Activated naive CD8-positive, alpha-beta T cell treated with anti-CD3 and anti-CD28 coated beads for 36 hours (primary cell): ENCODE measurements at regions not wholly inside any gene's neighbourhood (a gene's known extent, or its start where the extent isn't known, plus 50 kb on each side); places are given as distances from the start of the nearest gene placed in this dataset.

Experiments used
- DNase-seq: peaks from one replicate; pipeline ENCODE4 v3.0.0; 2021
- H3K27ac Mint-ChIP-seq: one replicate; pipeline ENCODE4 v1.8.0; 2022; ENCODE audit warnings: mild to moderate bottlenecking, moderate library complexity, mixed read lengths
- H3K27me3 Mint-ChIP-seq: one replicate; pipeline ENCODE4 v1.8.0; 2022; ENCODE audit warnings: mild to moderate bottlenecking, mixed read lengths
- H3K36me3 Mint-ChIP-seq: one replicate; pipeline ENCODE4 v1.8.0; 2021; ENCODE audit warnings: mild to moderate bottlenecking, mixed read lengths
- H3K4me1 Mint-ChIP-seq: one replicate; pipeline ENCODE4 v1.8.0; 2021; ENCODE audit warnings: mixed read lengths
- H3K4me3 Mint-ChIP-seq: one replicate; pipeline ENCODE4 v1.8.0; 2022; ENCODE audit warnings: mild to moderate bottlenecking, moderate library complexity, mixed read lengths
- H3K9me3 Mint-ChIP-seq: one replicate; pipeline ENCODE4 v1.8.0; 2022; ENCODE audit warnings: mixed read lengths

DNA sequence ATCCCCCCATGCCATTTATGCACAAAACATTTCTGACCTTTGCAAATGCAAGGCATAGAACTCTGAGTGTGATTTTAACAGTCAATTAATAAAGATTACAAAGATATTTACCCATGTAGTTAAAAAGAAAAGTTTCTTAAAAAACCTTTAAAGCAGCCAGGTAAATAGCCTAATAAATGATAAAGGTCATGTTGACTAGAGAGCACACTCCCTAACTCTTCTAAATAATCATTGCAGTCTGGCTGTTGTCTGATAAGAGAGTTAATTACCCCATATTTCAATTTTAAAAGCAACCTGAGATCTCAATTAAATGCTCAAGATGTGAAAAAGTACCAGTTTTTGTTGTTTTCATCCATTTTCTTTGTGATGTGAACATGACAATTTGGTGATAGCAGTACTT lies 291.5 kb upstream of the SMIM31 start:
- Mint-ChIP-seq H3K4me1 (no peaks in the 10 kb centered on the region), H3K36me3 (no peaks in the 10 kb centered on the region), H3K4me3 (no peak overlapping the region), H3K9me3 (peaks cover 2% of the 10 kb centered on the region), H3K27me3 (no peaks in the 10 kb centered on the region), H3K27ac (no peak overlapping the region)
- DNase-seq, result no peak

DNA sequence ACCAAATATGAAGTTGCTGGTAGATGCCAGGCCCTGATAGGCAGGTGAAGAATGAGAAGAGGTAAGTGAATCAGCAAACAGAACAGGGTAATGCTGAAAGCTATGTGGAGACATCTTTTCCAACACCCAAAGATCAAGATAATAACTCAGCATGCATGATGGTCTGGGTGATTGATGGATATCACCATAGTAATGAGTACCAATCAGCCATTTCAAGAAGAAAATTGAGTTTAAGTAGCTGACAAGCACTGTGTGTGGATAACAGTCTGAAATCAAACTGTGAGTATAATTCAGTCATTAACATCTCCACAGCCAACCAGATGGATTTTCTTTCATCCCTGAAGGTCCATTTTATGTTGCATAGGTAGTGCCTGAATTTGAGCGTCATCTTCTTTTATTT lies 289.6 kb upstream of the SMIM31 start:
- Mint-ChIP-seq H3K4me3 (no peak overlapping the region), H3K36me3 (no peaks in the 10 kb centered on the region), H3K27ac (no peak overlapping the region), H3K27me3 (no peaks in the 10 kb centered on the region), H3K9me3 (no peaks in the 10 kb centered on the region), H3K4me1 (no peaks in the 10 kb centered on the region)
- DNase-seq, result no peak

DNA sequence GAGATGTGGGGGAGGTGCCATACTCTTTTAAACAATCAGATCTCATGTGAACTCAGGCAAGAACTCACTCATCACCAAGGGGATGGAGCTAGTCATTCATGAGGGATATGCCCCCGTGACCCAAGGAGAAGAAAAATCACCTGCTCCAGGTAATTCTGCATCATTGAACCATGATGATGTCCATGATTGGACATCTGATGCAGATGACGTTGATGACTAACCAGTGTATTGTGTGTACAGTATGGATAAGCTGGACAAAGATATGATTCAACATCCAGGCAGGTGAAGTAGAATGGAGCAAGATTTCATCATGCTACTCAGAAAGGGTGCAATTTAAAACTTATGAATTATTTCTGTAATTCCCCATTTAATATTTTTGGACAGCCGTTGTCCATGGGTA lies 286.4 kb upstream of the SMIM31 start:
- H3K27ac Mint-ChIP-seq, result no peak overlapping the region

DNA sequence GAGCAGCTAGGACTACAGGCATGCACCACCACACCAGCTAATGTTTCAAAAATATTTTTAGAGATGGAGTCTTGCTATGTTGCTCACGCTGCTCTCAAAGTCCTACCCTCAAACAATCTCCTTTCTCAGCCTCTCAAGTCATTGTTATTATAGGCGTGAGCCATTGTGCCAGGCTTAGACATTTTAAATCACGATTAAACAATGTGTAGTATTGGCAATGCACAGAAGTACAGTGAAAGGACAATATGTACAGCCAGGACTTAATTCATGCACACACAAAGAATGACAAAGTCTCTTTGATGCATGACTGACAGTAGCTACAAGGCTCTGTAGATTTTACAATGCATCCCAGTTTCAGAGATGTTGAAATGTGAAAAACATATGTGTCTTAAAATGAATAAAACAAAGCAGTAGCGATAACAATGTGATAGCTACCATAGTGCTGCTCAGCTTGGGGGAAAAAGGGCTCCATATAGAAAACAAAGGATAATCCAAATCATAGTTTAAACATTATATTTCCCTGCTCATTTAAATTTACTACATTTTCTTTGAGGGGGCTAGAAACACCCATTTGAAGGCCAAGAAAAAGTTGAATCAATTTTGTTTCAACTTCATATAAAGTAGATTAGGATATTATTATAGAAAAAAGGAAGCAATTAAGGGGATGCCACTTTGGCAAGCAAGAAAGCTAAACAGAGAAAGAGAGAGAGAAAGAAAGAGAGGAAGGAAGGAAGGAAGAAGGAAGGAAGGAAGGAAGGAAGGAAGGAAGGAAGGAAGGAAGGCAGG lies 272.4 kb upstream of the SMIM31 start:
- DNase-seq, result no peak
- H3K36me3 Mint-ChIP-seq, result no peaks in the 10 kb centered on the region
- no peak overlapping the region for H3K4me3 Mint-ChIP-seq
- H3K4me1 Mint-ChIP-seq, result no peaks in the 10 kb centered on the region
- H3K27ac Mint-ChIP-seq, result no peak overlapping the region
- no peaks in the 10 kb centered on the region for H3K27me3 Mint-ChIP-seq
- no peaks in the 10 kb centered on the region for H3K9me3 Mint-ChIP-seq

More for the DNA sequence above, 286.4 kb upstream of the SMIM31 start:
- DNase-seq, result no peak
- Mint-ChIP-seq H3K27me3 (no peaks in the 10 kb centered on the region), H3K36me3 (no peaks in the 10 kb centered on the region), H3K4me3 (no peak overlapping the region), H3K9me3 (no peaks in the 10 kb centered on the region), H3K4me1 (no peaks in the 10 kb centered on the region)

- H3K4me3 Mint-ChIP-seq, result no peak overlapping the region
- H3K27ac Mint-ChIP-seq, result no peak overlapping the region
- no peak for DNase-seq
- H3K27me3 Mint-ChIP-seq, result no peaks in the 10 kb centered on the region
- no peaks in the 10 kb centered on the region for H3K9me3 Mint-ChIP-seq
- H3K36me3 Mint-ChIP-seq, result no peaks in the 10 kb centered on the region
- H3K4me1 Mint-ChIP-seq, result no peaks in the 10 kb centered on the region
These were observed 271.9 kb upstream of the SMIM31 start for GRCh38 chr4:164482092-164482404.

- no peak overlapping the region for H3K27ac Mint-ChIP-seq
These were observed 271.2 kb upstream of the SMIM31 start for GRCh38 chr4:164482758-164483157.

DNA sequence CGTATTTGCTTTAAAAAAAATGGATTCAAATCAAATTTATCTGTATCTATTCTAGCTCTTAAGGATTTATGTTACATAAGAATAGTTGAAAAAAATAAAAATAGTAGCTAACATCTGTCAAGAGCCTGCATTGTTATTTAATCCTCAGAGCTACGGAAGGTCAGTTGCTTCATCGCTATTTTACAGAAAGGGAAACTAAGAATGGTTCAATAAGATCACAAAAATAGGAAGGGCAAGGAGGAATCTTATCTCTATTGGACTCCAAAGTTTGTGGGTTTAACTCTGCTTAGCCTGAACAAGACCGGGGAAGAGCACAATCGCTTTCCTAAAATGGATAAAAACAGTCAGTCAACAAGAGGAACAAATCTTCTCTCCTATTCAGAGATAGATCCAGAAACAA lies 270.2 kb upstream of the SMIM31 start:
- no peak overlapping the region for H3K27ac Mint-ChIP-seq
- no peak overlapping the region for H3K4me3 Mint-ChIP-seq
- no peak for DNase-seq
- H3K9me3 Mint-ChIP-seq, result no peaks in the 10 kb centered on the region
- H3K4me1 Mint-ChIP-seq, result no peaks in the 10 kb centered on the region
- no peaks in the 10 kb centered on the region for H3K27me3 Mint-ChIP-seq
- no peaks in the 10 kb centered on the region for H3K36me3 Mint-ChIP-seq

More at GRCh38 chr4:164482758-164483157, 271.2 kb upstream of the SMIM31 start:
- Mint-ChIP-seq H3K36me3 (no peaks in the 10 kb centered on the region), H3K4me1 (no peaks in the 10 kb centered on the region), H3K4me3 (no peak overlapping the region), H3K9me3 (no peaks in the 10 kb centered on the region), H3K27me3 (no peaks in the 10 kb centered on the region)
- no peak for DNase-seq

DNA sequence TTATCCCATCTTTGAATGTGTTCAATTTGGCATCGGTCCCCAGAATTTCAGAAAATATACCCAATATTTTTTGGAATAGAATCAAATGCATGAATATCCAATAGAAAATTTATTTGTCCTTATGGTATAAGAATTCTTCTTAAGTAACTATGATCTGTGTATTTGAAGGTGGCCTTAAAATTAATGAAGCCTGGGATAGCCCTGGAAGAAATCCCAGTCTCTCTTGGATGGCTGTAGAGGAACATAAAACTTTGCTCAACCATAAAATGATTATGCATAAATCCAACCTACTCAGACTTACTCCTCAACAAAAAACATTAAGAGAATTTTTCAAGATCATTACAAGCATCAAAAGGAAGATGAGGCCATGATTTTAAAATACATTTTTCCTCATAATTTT lies 269.4 kb upstream of the SMIM31 start:
- no peaks in the 10 kb centered on the region for H3K4me1 Mint-ChIP-seq
- no peaks in the 10 kb centered on the region for H3K9me3 Mint-ChIP-seq
- no peaks in the 10 kb centered on the region for H3K27me3 Mint-ChIP-seq
- no peak for DNase-seq
- no peak overlapping the region for H3K27ac Mint-ChIP-seq
- H3K4me3 Mint-ChIP-seq, result no peak overlapping the region
- no peaks in the 10 kb centered on the region for H3K36me3 Mint-ChIP-seq

DNA sequence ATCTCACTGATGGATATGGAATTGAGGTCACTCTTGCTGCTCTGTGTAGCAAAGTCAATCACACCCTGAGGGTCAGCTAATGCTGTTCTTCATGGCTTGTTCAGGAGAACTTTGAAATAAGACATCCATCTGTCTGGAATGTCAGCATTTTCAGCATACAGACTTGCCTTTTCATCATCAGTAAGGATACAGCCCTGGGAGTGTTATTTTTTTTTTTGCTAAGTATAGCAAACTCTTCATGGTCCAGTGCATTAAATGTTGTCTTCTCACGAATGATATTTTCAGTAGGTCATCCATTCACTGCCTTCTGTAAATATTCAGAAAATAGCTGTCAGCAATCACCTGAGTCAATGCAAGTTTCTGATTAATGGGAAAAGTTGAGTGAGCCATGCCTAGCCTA lies 268.8 kb upstream of the SMIM31 start:
- no peaks in the 10 kb centered on the region for H3K27me3 Mint-ChIP-seq
- H3K9me3 Mint-ChIP-seq, result no peaks in the 10 kb centered on the region
- no peaks in the 10 kb centered on the region for H3K4me1 Mint-ChIP-seq
- H3K36me3 Mint-ChIP-seq, result no peaks in the 10 kb centered on the region
- no peak for DNase-seq
- no peak overlapping the region for H3K27ac Mint-ChIP-seq
- no peak overlapping the region for H3K4me3 Mint-ChIP-seq

- H3K27ac Mint-ChIP-seq, result no peak overlapping the region
- no peaks in the 10 kb centered on the region for H3K27me3 Mint-ChIP-seq
- H3K4me1 Mint-ChIP-seq, result no peaks in the 10 kb centered on the region
- H3K4me3 Mint-ChIP-seq, result no peak overlapping the region
- H3K9me3 Mint-ChIP-seq, result no peaks in the 10 kb centered on the region
- DNase-seq, result no peak
- no peaks in the 10 kb centered on the region for H3K36me3 Mint-ChIP-seq
These were observed 265.8 kb upstream of the SMIM31 start for GRCh38 chr4:164488114-164488513.

- no peaks in the 10 kb centered on the region for H3K36me3 Mint-ChIP-seq
- no peaks in the 10 kb centered on the region for H3K27me3 Mint-ChIP-seq
- H3K27ac Mint-ChIP-seq, result no peak overlapping the region
- no peak for DNase-seq
- H3K4me3 Mint-ChIP-seq, result no peak overlapping the region
- no peaks in the 10 kb centered on the region for H3K4me1 Mint-ChIP-seq
- peaks cover 5% of the 10 kb centered on the region for H3K9me3 Mint-ChIP-seq
These were observed 252.9 kb upstream of the SMIM31 start for GRCh38 chr4:164501074-164501473.

GRCh38 chr4:164503874-164504273 lies 250.1 kb upstream of the SMIM31 start:
- H3K4me1 Mint-ChIP-seq, result no peaks in the 10 kb centered on the region
- no peaks in the 10 kb centered on the region for H3K27me3 Mint-ChIP-seq
- H3K27ac Mint-ChIP-seq, result no peak overlapping the region
- H3K9me3 Mint-ChIP-seq, result peaks cover 5% of the 10 kb centered on the region
- no peak overlapping the region for H3K4me3 Mint-ChIP-seq
- H3K36me3 Mint-ChIP-seq, result no peaks in the 10 kb centered on the region
- DNase-seq, result no peak

GRCh38 chr4:164508097-164508496 lies 245.8 kb upstream of the SMIM31 start:
- H3K27ac Mint-ChIP-seq, result no peak overlapping the region
- H3K4me1 Mint-ChIP-seq, result no peaks in the 10 kb centered on the region
- no peaks in the 10 kb centered on the region for H3K36me3 Mint-ChIP-seq
- H3K27me3 Mint-ChIP-seq, result no peaks in the 10 kb centered on the region
- no peak overlapping the region for H3K4me3 Mint-ChIP-seq
- no peak for DNase-seq
- peaks cover 4% of the 10 kb centered on the region for H3K9me3 Mint-ChIP-seq

DNA sequence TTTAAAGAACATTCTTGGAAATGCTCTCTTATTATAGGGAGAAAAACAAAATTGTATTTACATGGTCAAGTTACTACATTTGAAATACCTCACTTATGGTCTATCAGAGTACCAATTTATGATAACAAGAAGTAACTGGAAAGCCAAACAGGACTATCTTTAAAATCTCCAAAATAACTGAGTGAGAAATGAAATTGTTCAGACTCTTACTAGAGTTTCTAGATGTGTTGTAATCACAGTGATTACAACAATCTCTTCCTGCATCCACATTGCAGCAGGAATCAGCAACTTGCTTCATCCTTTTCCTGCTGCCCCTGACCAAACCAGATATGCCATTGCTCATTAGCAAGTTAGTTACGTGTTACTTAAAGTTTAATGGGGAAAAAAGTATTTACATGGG lies 245.2 kb upstream of the SMIM31 start:
- Mint-ChIP-seq H3K36me3 (no peaks in the 10 kb centered on the region), H3K27me3 (no peaks in the 10 kb centered on the region), H3K9me3 (peaks cover under 1% of the 10 kb centered on the region), H3K4me1 (no peaks in the 10 kb centered on the region), H3K27ac (no peak overlapping the region), H3K4me3 (no peak overlapping the region)
- DNase-seq, result no peak

- no peak overlapping the region for H3K27ac Mint-ChIP-seq
- no peaks in the 10 kb centered on the region for H3K27me3 Mint-ChIP-seq
- DNase-seq, result no peak
- no peak overlapping the region for H3K4me3 Mint-ChIP-seq
- H3K9me3 Mint-ChIP-seq, result no peaks in the 10 kb centered on the region
- H3K4me1 Mint-ChIP-seq, result no peaks in the 10 kb centered on the region
- no peaks in the 10 kb centered on the region for H3K36me3 Mint-ChIP-seq
These were observed 244.0 kb upstream of the SMIM31 start for GRCh38 chr4:164509951-164510350.

- no peak for DNase-seq
- Mint-ChIP-seq H3K4me3 (no peak overlapping the region), H3K27ac (no peak overlapping the region)
These were observed 241.8 kb upstream of the SMIM31 start for GRCh38 chr4:164512124-164512523.

More at GRCh38 chr4:164512124-164512523, 241.8 kb upstream of the SMIM31 start:
- H3K36me3 Mint-ChIP-seq, result no peaks in the 10 kb centered on the region
- peaks cover under 1% of the 10 kb centered on the region for H3K9me3 Mint-ChIP-seq
- no peaks in the 10 kb centered on the region for H3K4me1 Mint-ChIP-seq
- H3K27me3 Mint-ChIP-seq, result no peaks in the 10 kb centered on the region
